Karpas-422 (cell line): ENCODE measurements at regions not wholly inside any gene's neighbourhood (a gene's known extent, or its start where the extent isn't known, plus 50 kb on each side); places are given as distances from the start of the nearest gene placed in this dataset.
A peak's percentile ranks its signal among the peaks of the same experiment; 100 is the strongest.

Experiments used
- DNase-seq: peaks from one replicate; pipeline ENCODE4 v3.0.0-alpha.2; 2015
- H2AFZ ChIP-seq: fragments of 200-600 bp; sonication (generic); 2 replicates; pipeline ENCODE4 v1.6.1; 2014; ENCODE audit warnings: antibody characterized with exemption, low read length, mixed read lengths
- H3K27ac ChIP-seq: fragments of 200-600 bp; sonication (generic); 2 replicates; pipeline ENCODE4 v1.5.1; 2014; ENCODE audit warnings: mild to moderate bottlenecking, low read length, moderate library complexity
- H3K27me3 ChIP-seq: fragments of 200-600 bp; sonication (generic); 2 replicates; pipeline ENCODE4 v1.6.1; 2014; ENCODE audit warnings: low read length, mixed read lengths
- H3K36me3 ChIP-seq: fragments of 200-600 bp; sonication (generic); 2 replicates; pipeline ENCODE4 v1.6.1; 2014; ENCODE audit warnings: low read length, mixed read lengths; ENCODE audit not compliant: insufficient read depth
- H3K4me1 ChIP-seq: fragments of 200-600 bp; sonication (generic); 2 replicates; pipeline ENCODE4 v1.6.1; 2014; ENCODE audit warnings: mild to moderate bottlenecking, low read length, mixed read lengths
- H3K4me2 ChIP-seq: fragments of 200-600 bp; sonication (generic); 2 replicates; pipeline ENCODE4 v1.6.1; 2014; ENCODE audit warnings: low read length, low read depth, mild to moderate bottlenecking; ENCODE audit not compliant: poor library complexity, severe bottlenecking
- H3K4me3 ChIP-seq: fragments of 200-600 bp; sonication (generic); 2 replicates; pipeline ENCODE4 v1.5.1; 2014; ENCODE audit warnings: mild to moderate bottlenecking, antibody characterized with exemption, low read length, mixed read lengths
- H3K79me2 ChIP-seq: fragments of 200-600 bp; sonication (generic); 2 replicates; pipeline ENCODE4 v1.6.1; 2014; ENCODE audit warnings: mild to moderate bottlenecking, low read length, mixed read lengths
- H3K9ac ChIP-seq: fragments of 200-600 bp; sonication (generic); 2 replicates; pipeline ENCODE4 v1.6.0; 2014; ENCODE audit warnings: low read length
- H3K9me2 ChIP-seq: fragments of 200-600 bp; sonication (generic), shearing (Covaris generic); replicated peaks from 2 replicates; pipeline ENCODE4 v1.6.0; 2014; ENCODE audit warnings: mild to moderate bottlenecking, low read length, moderate library complexity; ENCODE audit not compliant: insufficient read depth
- H3K9me3 ChIP-seq: fragments of 300-700, 200-600 bp; sonication (generic); 2 replicates; pipeline ENCODE4 v1.6.1; 2014; ENCODE audit warnings: low read length, mixed read lengths
- H4K20me1 ChIP-seq: fragments of 200-600 bp; sonication (generic); 2 replicates; pipeline ENCODE4 v1.6.1; 2014; ENCODE audit warnings: mild to moderate bottlenecking, antibody characterized with exemption, low read length, low read depth; ENCODE audit not compliant: insufficient read depth

DNA sequence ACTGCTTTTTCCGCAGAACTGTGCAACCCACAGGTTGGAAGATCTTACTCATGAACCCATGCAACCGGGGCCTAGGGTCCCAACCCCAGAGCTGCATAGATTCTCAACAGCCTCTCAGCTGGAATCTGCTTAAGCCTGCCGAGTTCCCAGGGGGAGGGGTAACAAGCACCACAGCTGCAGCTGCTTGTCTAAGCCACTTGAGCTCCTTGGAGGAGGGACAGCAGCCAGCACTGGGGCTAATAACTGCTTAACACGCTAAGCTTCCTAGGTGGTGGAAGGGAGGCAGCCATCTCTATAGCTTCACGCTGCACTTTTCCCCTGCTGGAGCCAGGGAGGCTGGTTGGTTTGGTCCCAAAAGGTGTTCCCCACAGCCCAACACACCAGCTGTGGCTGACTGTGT is 311.6 kb downstream of the DSC3 start:
- H4K20me1 ChIP-seq = no peaks in the 10 kb centered on the region
- H3K27me3 ChIP-seq = no peaks in the 10 kb centered on the region
- H3K4me1 ChIP-seq = no peaks in the 10 kb centered on the region
- H3K4me3 ChIP-seq = no peak overlapping the region
- no peak overlapping the region for H3K4me2 ChIP-seq
- H3K36me3 ChIP-seq = no peaks in the 10 kb centered on the region
- no peak for DNase-seq
- no peaks in the 10 kb centered on the region for H3K9me3 ChIP-seq
- H3K9ac ChIP-seq = no peak overlapping the region
- no peak overlapping the region for H3K27ac ChIP-seq
- no peaks in the 10 kb centered on the region for H3K9me2 ChIP-seq
- no peak overlapping the region for H2AFZ ChIP-seq
- H3K79me2 ChIP-seq = no peaks in the 10 kb centered on the region

- Histone ChIP-seq H3K9ac (no peak overlapping the region), H3K4me2 (no peak overlapping the region), H3K9me2 (0 out of 2 replicates have a peak, but pooled peaks cover 3% of the 10 kb centered on the region), H3K9me3 (no peaks in the 10 kb centered on the region), H3K4me1 (no peaks in the 10 kb centered on the region), H2AFZ (no peak overlapping the region), H3K27ac (no peak overlapping the region), H3K27me3 (no peaks in the 10 kb centered on the region), H3K79me2 (no peaks in the 10 kb centered on the region), H3K4me3 (no peak overlapping the region), H4K20me1 (no peaks in the 10 kb centered on the region), H3K36me3 (no peaks in the 10 kb centered on the region)
- DNase-seq = no peak
Measured at GRCh38 chr18:30727849-30728248, 314.7 kb downstream of the DSC3 start.

DNA sequence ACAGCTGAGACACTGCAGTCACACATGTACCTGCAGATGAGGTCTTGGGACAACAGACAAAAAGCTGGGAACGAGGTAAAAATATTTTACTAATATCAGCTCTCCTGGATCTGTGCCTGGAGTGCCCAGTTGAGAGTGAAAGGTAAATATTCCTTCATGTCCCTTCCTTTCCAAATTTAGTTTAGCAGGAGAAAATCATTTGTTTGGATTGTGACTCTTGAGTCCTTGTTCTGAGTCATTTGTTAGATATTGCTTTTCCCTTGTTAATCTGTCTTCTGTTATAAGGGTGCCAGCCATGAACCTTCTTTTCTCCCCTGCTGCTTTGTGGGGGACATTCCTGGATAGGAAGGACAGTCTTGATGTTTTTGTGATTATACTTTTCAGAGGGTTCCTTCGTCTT is 329.2 kb downstream of the DSC3 start:
- no peaks in the 10 kb centered on the region for H3K9me3 ChIP-seq
- no peak overlapping the region for H3K27ac ChIP-seq
- no peaks in the 10 kb centered on the region for H3K9me2 ChIP-seq
- DNase-seq = no peak
- H3K4me2 ChIP-seq = no peak overlapping the region
- H3K27me3 ChIP-seq = no peaks in the 10 kb centered on the region
- H3K4me1 ChIP-seq = peaks cover 6% of the 10 kb centered on the region
- no peak overlapping the region for H3K4me3 ChIP-seq
- H3K36me3 ChIP-seq = no peaks in the 10 kb centered on the region
- no peaks in the 10 kb centered on the region for H4K20me1 ChIP-seq
- no peaks in the 10 kb centered on the region for H3K79me2 ChIP-seq
- H2AFZ ChIP-seq = no peak overlapping the region
- H3K9ac ChIP-seq = no peak overlapping the region

DNA sequence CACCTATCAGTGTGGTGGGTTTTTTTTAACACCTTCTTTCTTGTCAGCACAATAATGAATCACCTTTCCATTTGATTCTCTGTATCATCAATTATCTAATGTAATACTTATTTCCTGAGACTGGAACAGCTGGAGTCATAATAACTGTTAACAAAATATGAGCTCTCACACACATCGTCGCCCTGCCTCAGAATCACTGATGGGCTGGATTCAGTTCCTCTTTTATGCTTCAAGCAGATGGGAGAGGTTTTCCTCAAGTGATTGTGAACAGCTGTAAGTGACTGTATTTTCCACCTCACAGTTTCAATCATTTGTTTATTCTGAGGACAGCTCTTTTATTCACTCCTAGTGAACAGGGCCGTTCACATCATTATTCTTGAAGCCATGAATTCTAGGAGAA is 330.2 kb downstream of the DSC3 start:
- Histone ChIP-seq H3K27me3 (no peaks in the 10 kb centered on the region; the same call in 1 of the 2 replicates), H3K27ac (no peak overlapping the region), H3K9me2 (no peaks in the 10 kb centered on the region), H4K20me1 (no peaks in the 10 kb centered on the region), H3K9ac (no peak overlapping the region), H3K36me3 (no peaks in the 10 kb centered on the region), H2AFZ (no peak overlapping the region), H3K4me1 (peaks cover 6% of the 10 kb centered on the region), H3K9me3 (no peaks in the 10 kb centered on the region), H3K4me2 (peak overlapping the region; percentile 22), H3K79me2 (no peaks in the 10 kb centered on the region), H3K4me3 (no peak overlapping the region)
- DNase-seq = peak; percentile 68

GRCh38 chr18:30709595-30709994 is 332.9 kb downstream of the DSC3 start:
- Histone ChIP-seq H3K36me3 (no peaks in the 10 kb centered on the region), H2AFZ (no peak overlapping the region), H3K9me3 (no peaks in the 10 kb centered on the region), H3K27me3 (no peaks in the 10 kb centered on the region; the same call in 1 of the 2 replicates), H3K4me3 (no peak overlapping the region), H3K27ac (no peak overlapping the region), H3K4me1 (peaks cover 6% of the 10 kb centered on the region), H4K20me1 (no peaks in the 10 kb centered on the region), H3K9me2 (no peaks in the 10 kb centered on the region), H3K4me2 (no peak overlapping the region), H3K9ac (no peak overlapping the region), H3K79me2 (no peaks in the 10 kb centered on the region)
- no peak for DNase-seq

GRCh38 chr18:30705943-30706342 is 336.6 kb downstream of the DSC3 start:
- Histone ChIP-seq H3K9me3 (no peaks in the 10 kb centered on the region), H3K9ac (no peak overlapping the region), H3K4me1 (no peaks in the 10 kb centered on the region), H2AFZ (no peak overlapping the region), H3K27ac (no peak overlapping the region), H3K9me2 (no peaks in the 10 kb centered on the region), H3K79me2 (no peaks in the 10 kb centered on the region), H3K4me2 (no peak overlapping the region), H4K20me1 (no peaks in the 10 kb centered on the region), H3K36me3 (no peaks in the 10 kb centered on the region), H3K4me3 (no peak overlapping the region), H3K27me3 (no peaks in the 10 kb centered on the region; the same call in 1 of the 2 replicates)
- DNase-seq = no peak

DNA sequence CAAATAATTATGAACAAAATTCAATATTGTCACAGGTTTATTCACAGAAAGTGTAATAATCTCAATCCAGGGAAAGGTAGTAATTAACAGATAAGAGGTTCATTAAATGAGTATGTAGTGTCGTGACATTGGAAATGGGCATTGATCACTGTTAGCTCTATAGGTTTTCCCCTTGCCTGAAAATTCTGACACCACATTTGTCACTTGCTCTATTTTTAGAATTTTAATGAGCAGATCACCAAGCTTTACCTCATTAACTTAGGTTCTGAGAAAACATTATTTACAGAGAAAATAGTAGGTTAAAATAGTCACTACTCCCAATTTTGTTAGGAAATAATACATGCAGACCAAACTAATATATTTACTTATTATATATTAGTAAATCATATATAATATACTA is 344.0 kb downstream of the DSC3 start:
- H3K9me3 ChIP-seq = no peaks in the 10 kb centered on the region
- no peaks in the 10 kb centered on the region for H3K79me2 ChIP-seq
- no peak overlapping the region for H3K4me3 ChIP-seq
- no peaks in the 10 kb centered on the region for H3K4me1 ChIP-seq
- H4K20me1 ChIP-seq = no peaks in the 10 kb centered on the region
- H3K4me2 ChIP-seq = no peak overlapping the region
- no peak for DNase-seq
- no peak overlapping the region for H3K9ac ChIP-seq
- H3K27me3 ChIP-seq = no peaks in the 10 kb centered on the region
- no peaks in the 10 kb centered on the region for H3K9me2 ChIP-seq
- no peaks in the 10 kb centered on the region for H3K36me3 ChIP-seq
- H3K27ac ChIP-seq = no peak overlapping the region
- H2AFZ ChIP-seq = no peak overlapping the region

DNA sequence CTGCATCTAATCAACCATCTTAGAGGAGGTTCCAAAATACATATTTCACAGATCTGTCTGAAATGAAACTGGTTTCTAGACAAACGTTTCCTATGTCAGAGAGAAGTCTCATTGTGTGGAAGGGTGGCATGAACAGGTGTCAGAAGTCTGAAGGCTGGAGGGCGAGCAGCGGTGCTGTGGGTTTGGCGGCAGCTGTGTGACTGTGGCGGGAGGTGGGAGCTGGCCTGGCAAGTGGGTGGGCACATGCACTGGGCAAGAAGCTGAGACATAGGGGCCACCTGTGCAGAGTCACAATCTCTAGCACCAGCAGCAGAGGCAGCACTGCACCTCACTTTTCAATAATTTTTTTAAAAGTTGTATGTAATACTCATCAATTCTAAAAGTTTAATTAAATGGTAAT is 346.3 kb downstream of the DSC3 start:
- DNase-seq = no peak
- no peak overlapping the region for H2AFZ ChIP-seq
- H3K4me2 ChIP-seq = no peak overlapping the region

GRCh38 chr18:30694773-30695172 is 347.8 kb downstream of the DSC3 start:
- H3K36me3 ChIP-seq = no peaks in the 10 kb centered on the region
- H3K9me2 ChIP-seq = no peaks in the 10 kb centered on the region
- H3K9ac ChIP-seq = no peak overlapping the region
- no peak overlapping the region for H3K4me3 ChIP-seq
- H3K4me2 ChIP-seq = no peak overlapping the region
- H2AFZ ChIP-seq = no peak overlapping the region
- H4K20me1 ChIP-seq = no peaks in the 10 kb centered on the region
- H3K27ac ChIP-seq = no peak overlapping the region
- no peaks in the 10 kb centered on the region for H3K79me2 ChIP-seq
- DNase-seq = no peak
- H3K27me3 ChIP-seq = no peaks in the 10 kb centered on the region
- no peaks in the 10 kb centered on the region for H3K9me3 ChIP-seq
- H3K4me1 ChIP-seq = no peaks in the 10 kb centered on the region

More for the DNA sequence above, 346.3 kb downstream of the DSC3 start:
- no peaks in the 10 kb centered on the region for H3K27me3 ChIP-seq
- H3K9me2 ChIP-seq = no peaks in the 10 kb centered on the region
- H3K4me1 ChIP-seq = no peaks in the 10 kb centered on the region
- H3K27ac ChIP-seq = no peak overlapping the region
- H4K20me1 ChIP-seq = no peaks in the 10 kb centered on the region
- no peaks in the 10 kb centered on the region for H3K36me3 ChIP-seq
- H3K4me3 ChIP-seq = no peak overlapping the region
- no peaks in the 10 kb centered on the region for H3K79me2 ChIP-seq
- no peaks in the 10 kb centered on the region for H3K9me3 ChIP-seq
- no peak overlapping the region for H3K9ac ChIP-seq
